Psoas muscle (tissue), 7 donors: ENCODE measurements at regions not wholly inside any gene's neighbourhood (a gene's known extent, or its start where the extent isn't known, plus 50 kb on each side); places are given as distances from the start of the nearest gene placed in this dataset.

Source experiments
- ATAC-seq, 4 donors: fragments of 200-7000 bp; cut with Tn5 transposase; one replicate each; pipeline ENCODE4 v1.9.1; 2020; ENCODE audit warnings: moderate library complexity in 3 of 4, mild to moderate bottlenecking in 2 of 4
- DNase-seq, 2 donors: peaks; one replicate each; pipeline ENCODE4 v3.0.0-alpha.2; 2020
- H3K27ac ChIP-seq: fragments of 200-600 bp; one replicate; pipeline ENCODE4 v1.8.0; 2022
- H3K27me3 ChIP-seq, 3 donors: fragments of 200-600 bp in 1 of 3; one replicate each; pipeline versions ENCODE4 v1.6.1 to v1.8.0; 2013 to 2022; ENCODE audit warnings: low read length in 2 of 3, mild to moderate bottlenecking in 2 of 3, moderate library complexity in 1 of 3; ENCODE audit not compliant: insufficient read depth in 3 of 3
- H3K36me3 ChIP-seq, 2 donors: fragments of 200-600 bp in 1 of 2; one replicate each; pipeline versions ENCODE4 v1.6.1 to v1.8.0; 2013 to 2022; ENCODE audit warnings: low read depth in 1 of 2, mild to moderate bottlenecking in 1 of 2, moderate library complexity in 1 of 2; ENCODE audit not compliant: insufficient read depth in 1 of 2
- H3K4me1 ChIP-seq: fragments of 200-600 bp; one replicate; pipeline ENCODE4 v1.8.0; 2022
- H3K4me3 ChIP-seq: fragments of 200-600 bp; one replicate; pipeline ENCODE4 v1.8.0; 2022; ENCODE audit warnings: mild to moderate bottlenecking
- H3K9me3 ChIP-seq: fragments of 200-600 bp; one replicate; pipeline ENCODE4 v1.8.0; 2022
- WGBS, 3 donors: extraction: QIAGEN DNeasy Blood & Tissue Kit; methylation state at CpG; one replicate each; pipeline versions ENCODE4 v1.1.6 to v1.1.7; 2013; 5-methylcytosine and 5-hydroxymethylcytosine counted together
- intact Hi-C, 2 donors: fragments of 100-400 bp; cut with DNase I; formaldehyde crosslinking; loops; one replicate each; pipeline versions ENCODE4 v1.11.0 to v1.14.2; 2022
- TF ChIP-seq, protein P1 (sequence below): fragments of 200-600 bp; IDR thresholded peaks from one replicate; pipeline ENCODE4 v1.8.0; 2022; ENCODE audit warnings: antibody characterized with exemption
- donor health status: healthy with polysubstance abuse.
- donor health status: DM: no; HTN: no; CAD: no; lungs with moderate emphysema.
- donor health status: Bipolar disorder and iron deficiency.
- donor health status: healthy.
- donor health status: DM: yes; HTN: yes; CAD: no.
- donor health status: DM: no; HTN: no; CAD: no.
- donor health status: DM: yes; HTN: yes; CAD: no.

DNA sequence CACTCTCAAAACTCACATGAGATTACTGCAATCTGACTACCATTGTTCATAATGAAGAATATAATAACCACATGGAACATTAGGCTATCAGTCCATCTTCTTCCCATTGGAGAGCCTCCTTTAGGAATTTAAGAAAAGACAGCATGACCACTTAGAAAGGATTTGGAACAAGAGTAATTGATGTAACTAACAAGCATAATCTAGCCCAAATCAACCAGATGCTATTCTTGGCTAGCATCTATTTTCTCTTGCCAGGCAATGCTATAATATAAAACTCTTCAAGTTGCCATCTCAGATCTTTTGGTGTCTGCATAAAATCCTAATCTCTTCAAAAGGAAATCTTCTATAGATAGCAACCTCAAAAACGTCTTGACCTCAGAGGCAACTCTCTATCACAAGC lies 152.0 kb upstream of the REG3G start:
- intact Hi-C loops, result no loop called here
- Histone ChIP-seq H3K36me3 (no peaks in the 10 kb centered on the region), H3K27me3 (no peaks in the 10 kb centered on the region), H3K4me3 (no peak overlapping the region), H3K27ac (no peak overlapping the region), H3K9me3 (no peaks in the 10 kb centered on the region), H3K4me1 (no peaks in the 10 kb centered on the region)
- WGBS, 3 donors, result 16 to 21% (median 19%) methylated on average over 1 of the region's 1 CpG
- DNase-seq, result no peak
- TF ChIP-seq, protein P1, sequence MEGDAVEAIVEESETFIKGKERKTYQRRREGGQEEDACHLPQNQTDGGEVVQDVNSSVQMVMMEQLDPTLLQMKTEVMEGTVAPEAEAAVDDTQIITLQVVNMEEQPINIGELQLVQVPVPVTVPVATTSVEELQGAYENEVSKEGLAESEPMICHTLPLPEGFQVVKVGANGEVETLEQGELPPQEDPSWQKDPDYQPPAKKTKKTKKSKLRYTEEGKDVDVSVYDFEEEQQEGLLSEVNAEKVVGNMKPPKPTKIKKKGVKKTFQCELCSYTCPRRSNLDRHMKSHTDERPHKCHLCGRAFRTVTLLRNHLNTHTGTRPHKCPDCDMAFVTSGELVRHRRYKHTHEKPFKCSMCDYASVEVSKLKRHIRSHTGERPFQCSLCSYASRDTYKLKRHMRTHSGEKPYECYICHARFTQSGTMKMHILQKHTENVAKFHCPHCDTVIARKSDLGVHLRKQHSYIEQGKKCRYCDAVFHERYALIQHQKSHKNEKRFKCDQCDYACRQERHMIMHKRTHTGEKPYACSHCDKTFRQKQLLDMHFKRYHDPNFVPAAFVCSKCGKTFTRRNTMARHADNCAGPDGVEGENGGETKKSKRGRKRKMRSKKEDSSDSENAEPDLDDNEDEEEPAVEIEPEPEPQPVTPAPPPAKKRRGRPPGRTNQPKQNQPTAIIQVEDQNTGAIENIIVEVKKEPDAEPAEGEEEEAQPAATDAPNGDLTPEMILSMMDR, result no peak
- ATAC-seq, result no peak

DNA sequence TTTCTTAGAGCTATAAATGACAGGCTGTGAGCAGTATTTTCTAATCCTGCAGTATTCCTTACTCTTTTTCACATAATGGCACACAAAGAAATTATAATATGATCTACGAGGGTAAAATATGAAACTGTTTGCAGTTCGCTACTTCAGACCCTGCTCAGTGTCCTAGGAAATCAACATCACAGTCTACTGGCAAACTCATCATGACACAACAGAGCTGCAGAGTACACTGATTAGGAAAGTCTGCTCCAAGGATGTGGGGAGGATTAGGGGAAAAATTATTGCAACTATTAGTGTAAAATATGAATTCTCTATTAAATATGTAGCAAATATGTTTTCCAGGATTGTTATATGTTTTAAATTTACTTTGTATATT lies 149.2 kb upstream of the REG3G start:
- Histone ChIP-seq H3K4me3 (no peak overlapping the region), H3K9me3 (no peaks in the 10 kb centered on the region), H3K27me3 (no peaks in the 10 kb centered on the region), H3K36me3 (no peaks in the 10 kb centered on the region), H3K27ac (no peak overlapping the region), H3K4me1 (no peaks in the 10 kb centered on the region)
- TF ChIP-seq, protein P1, result no peak
- intact Hi-C loops, result no loop called here
- no peak for ATAC-seq
- WGBS, 3 donors, result 31 to 58% (median 37%) methylated on average over 2 of the region's 2 CpGs
- no peak for DNase-seq

DNA sequence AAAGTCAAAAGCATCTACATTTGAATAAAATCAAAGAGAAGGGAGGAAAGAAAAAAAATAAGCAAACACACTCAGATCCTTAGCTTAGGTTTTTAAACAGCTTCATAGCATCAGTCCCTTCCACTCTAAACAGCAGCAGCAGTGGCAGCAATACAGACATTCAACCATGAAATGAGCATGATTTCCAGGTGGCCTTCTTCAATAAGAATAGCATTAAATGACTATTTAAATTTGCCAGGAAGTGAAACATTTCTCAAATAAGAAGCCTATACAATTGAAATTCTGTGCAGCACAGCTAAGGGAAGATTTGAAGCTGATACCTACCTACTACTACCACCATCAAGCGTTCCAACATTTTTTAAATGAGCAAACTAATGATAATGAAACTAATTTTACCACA lies 138.1 kb upstream of the REG3G start:
- no peaks in the 10 kb centered on the region for H3K36me3 ChIP-seq
- H3K27ac ChIP-seq, result no peak overlapping the region
- no peaks in the 10 kb centered on the region for H3K4me1 ChIP-seq
- intact Hi-C loops, result no loop called here
- H3K9me3 ChIP-seq, result no peaks in the 10 kb centered on the region
- no peak for ATAC-seq
- H3K4me3 ChIP-seq, result no peak overlapping the region
- H3K27me3 ChIP-seq, result no peaks in the 10 kb centered on the region
- 74 to 97% (median 85%) methylated on average over 1 of the region's 1 CpG for WGBS, 3 donors
- no peak for DNase-seq
- TF ChIP-seq, protein P1, result no peak

DNA sequence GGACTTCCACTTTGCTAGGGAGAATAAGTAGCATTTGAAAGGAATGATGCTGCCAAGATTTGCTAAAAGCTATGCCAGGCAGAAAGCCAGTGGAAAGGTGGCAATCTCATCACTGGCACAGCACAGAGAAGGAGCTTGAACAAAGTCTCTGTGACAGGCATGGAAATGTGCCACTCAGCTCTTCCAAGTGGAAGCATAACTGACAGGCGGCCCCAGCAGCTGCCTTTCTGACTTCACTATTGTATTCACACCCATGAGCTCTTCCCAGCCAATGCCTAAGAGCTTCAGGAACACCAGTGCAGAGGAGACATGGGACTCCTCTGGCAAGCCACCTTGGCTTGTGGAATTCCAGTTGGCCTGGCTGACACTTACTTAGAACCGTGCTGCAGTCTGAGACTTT lies 134.6 kb upstream of the REG3G start:
- H3K4me1 ChIP-seq, result no peaks in the 10 kb centered on the region
- no peak for DNase-seq

DNA sequence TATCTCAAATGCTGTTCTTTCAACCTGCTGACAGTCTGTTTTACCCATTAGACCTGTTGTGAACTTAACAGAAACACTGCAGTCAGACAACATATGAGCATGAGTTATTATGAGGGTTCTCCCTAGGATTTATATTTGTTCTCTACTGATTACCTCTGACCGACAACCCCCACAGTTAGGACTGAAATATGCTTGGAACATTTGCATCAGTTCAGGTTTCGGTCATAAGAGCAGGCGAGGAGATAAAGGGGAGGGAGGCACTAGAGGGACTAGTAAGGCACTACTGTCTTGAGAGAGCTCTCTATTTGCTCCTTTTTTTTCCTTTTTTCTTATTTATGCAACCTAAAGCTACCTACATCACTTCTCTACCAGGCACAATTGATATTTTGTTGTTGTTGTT lies 133.2 kb upstream of the REG3G start:
- no peaks in the 10 kb centered on the region for H3K9me3 ChIP-seq
- WGBS, 3 donors, result 25 to 57% (median 42%) methylated on average over 3 of the region's 3 CpGs
- no peak overlapping the region for H3K27ac ChIP-seq
- ATAC-seq (no peak), DNase-seq (no peak)
- no peaks in the 10 kb centered on the region for H3K4me1 ChIP-seq
- intact Hi-C loops, result no loop called here
- TF ChIP-seq, protein P1, result no peak
- H3K4me3 ChIP-seq, result no peak overlapping the region
- H3K36me3 ChIP-seq, result no peaks in the 10 kb centered on the region
- no peaks in the 10 kb centered on the region for H3K27me3 ChIP-seq

More for the DNA sequence above, 134.6 kb upstream of the REG3G start:
- no peaks in the 10 kb centered on the region for H3K36me3 ChIP-seq
- H3K4me3 ChIP-seq, result no peak overlapping the region
- no peaks in the 10 kb centered on the region for H3K27me3 ChIP-seq
- ATAC-seq, result peak in 1 of 4 donors; percentile 44
- no peaks in the 10 kb centered on the region for H3K9me3 ChIP-seq
- intact Hi-C loops, result no loop called here
- 22 to 59% (median 25%) methylated on average over 2 of the region's 2 CpGs for WGBS, 3 donors
- TF ChIP-seq, protein P1, result no peak
- no peak overlapping the region for H3K27ac ChIP-seq
